DOHH2 (cell line): ENCODE measurements at regions not wholly inside any gene's neighbourhood (a gene's known extent, or its start where the extent isn't known, plus 50 kb on each side); places are given as distances from the start of the nearest gene placed in this dataset.

ENCODE experiments used
- H3F3A ChIP-seq: fragments of 200-600 bp; sonication (generic), shearing (Covaris generic); 2 replicates; pipeline ENCODE4 v1.6.0; 2016; ENCODE audit warnings: antibody characterized with exemption, mild to moderate bottlenecking; ENCODE audit not compliant: control insufficient read depth, insufficient read depth
- H3K27ac ChIP-seq: fragments of 200-600 bp; sonication (generic); 2 replicates; pipeline ENCODE4 v1.5.1; 2014; ENCODE audit warnings: low read depth, mild to moderate bottlenecking, low read length, moderate library complexity
- H3K27me3 ChIP-seq: fragments of 200-600 bp; sonication (generic); 2 replicates; pipeline ENCODE4 v1.6.1; 2014; ENCODE audit warnings: mild to moderate bottlenecking, low read length, mixed read lengths; ENCODE audit not compliant: control insufficient read depth
- H3K36me3 ChIP-seq: fragments of 200-600 bp; sonication (generic); 2 replicates; pipeline ENCODE4 v1.6.1; 2014; ENCODE audit warnings: mild to moderate bottlenecking, low read length, moderate library complexity, mixed read lengths; ENCODE audit not compliant: control insufficient read depth
- H3K4me1 ChIP-seq: fragments of 200-600 bp; sonication (generic); 2 replicates; pipeline ENCODE4 v1.6.1; 2014; ENCODE audit warnings: mild to moderate bottlenecking, low read length, mixed read lengths; ENCODE audit not compliant: control insufficient read depth
- H3K4me2 ChIP-seq: fragments of 200-600 bp; sonication (generic); 2 replicates; pipeline ENCODE4 v1.6.0; 2014; ENCODE audit warnings: mild to moderate bottlenecking, low read length, moderate library complexity
- H3K4me3 ChIP-seq: fragments of 200-600 bp; sonication (generic); 2 replicates; pipeline ENCODE4 v1.5.1; 2014; ENCODE audit warnings: mild to moderate bottlenecking, low read length, mixed read lengths
- H3K79me2 ChIP-seq: fragments of 200-600 bp; sonication (generic); 2 replicates; pipeline ENCODE4 v1.6.1; 2014; ENCODE audit warnings: mild to moderate bottlenecking, low read length, mixed read lengths; ENCODE audit not compliant: control insufficient read depth
- H3K9me2 ChIP-seq: fragments of 200-600 bp; sonication (generic); replicated peaks from 2 replicates; pipeline ENCODE4 v1.6.1; 2014; ENCODE audit warnings: mild to moderate bottlenecking, low read length, mixed read lengths; ENCODE audit not compliant: control insufficient read depth
- H3K9me3 ChIP-seq: fragments of 200-600 bp; sonication (generic); 2 replicates; pipeline ENCODE4 v1.6.1; 2014; ENCODE audit warnings: antibody characterized with exemption, low read length, mixed read lengths; ENCODE audit not compliant: control insufficient read depth, insufficient read depth
- H4K20me1 ChIP-seq: fragments of 200-600 bp; sonication (generic); 2 replicates; pipeline ENCODE4 v1.6.0; 2014; ENCODE audit warnings: low read depth, mild to moderate bottlenecking, antibody characterized with exemption, low read length, moderate library complexity; ENCODE audit not compliant: control insufficient read depth, insufficient read depth
- EZH2phosphoT487 ChIP-seq: fragments of 200-600 bp; sonication (generic); IDR thresholded peaks from 2 replicates; pipeline ENCODE4 v1.6.1; 2017; ENCODE audit warnings: borderline replicate concordance, mild to moderate bottlenecking, antibody characterized with exemption, low read length, moderate library complexity, mixed read lengths
- TF ChIP-seq, protein P1 (sequence below): fragments of 200-600 bp; sonication (generic); IDR thresholded peaks from one replicate; pipeline ENCODE4 v1.5.1; 2014; ENCODE audit warnings: antibody characterized with exemption, mild to moderate bottlenecking, low read depth, low read length; ENCODE audit not compliant: poor library complexity, severe bottlenecking

DNA sequence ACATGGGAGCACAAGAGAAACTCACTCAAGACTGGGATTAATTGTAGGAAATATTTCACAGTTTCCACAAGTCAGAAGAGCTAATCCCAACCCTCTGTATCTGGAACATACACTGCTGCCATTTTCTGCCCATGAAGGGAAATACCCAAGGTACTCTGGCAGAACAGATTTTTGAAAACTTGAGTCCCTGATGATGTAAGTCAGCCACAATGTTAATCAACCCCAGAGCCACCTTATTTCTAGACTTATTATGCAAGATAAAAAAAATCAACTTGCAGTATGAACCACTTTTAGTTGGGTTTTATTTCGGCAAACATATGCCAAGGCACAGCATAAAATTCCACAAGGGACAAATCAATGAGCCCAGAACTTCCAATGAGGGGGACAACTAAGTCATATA lies 141.5 kb downstream of the LY86 start:
- Histone ChIP-seq H4K20me1 (no peaks in the 10 kb centered on the region), H3K9me2 (no peaks in the 10 kb centered on the region), H3F3A (no peaks in the 10 kb centered on the region), H3K9me3 (no peaks in the 10 kb centered on the region), H3K79me2 (no peaks in the 10 kb centered on the region), H3K27ac (no peak overlapping the region), H3K27me3 (peaks cover 27% of the 10 kb centered on the region), H3K4me1 (no peaks in the 10 kb centered on the region), H3K36me3 (no peaks in the 10 kb centered on the region), H3K4me3 (no peak overlapping the region), H3K4me2 (no peak overlapping the region)
- TF ChIP-seq, protein P1, sequence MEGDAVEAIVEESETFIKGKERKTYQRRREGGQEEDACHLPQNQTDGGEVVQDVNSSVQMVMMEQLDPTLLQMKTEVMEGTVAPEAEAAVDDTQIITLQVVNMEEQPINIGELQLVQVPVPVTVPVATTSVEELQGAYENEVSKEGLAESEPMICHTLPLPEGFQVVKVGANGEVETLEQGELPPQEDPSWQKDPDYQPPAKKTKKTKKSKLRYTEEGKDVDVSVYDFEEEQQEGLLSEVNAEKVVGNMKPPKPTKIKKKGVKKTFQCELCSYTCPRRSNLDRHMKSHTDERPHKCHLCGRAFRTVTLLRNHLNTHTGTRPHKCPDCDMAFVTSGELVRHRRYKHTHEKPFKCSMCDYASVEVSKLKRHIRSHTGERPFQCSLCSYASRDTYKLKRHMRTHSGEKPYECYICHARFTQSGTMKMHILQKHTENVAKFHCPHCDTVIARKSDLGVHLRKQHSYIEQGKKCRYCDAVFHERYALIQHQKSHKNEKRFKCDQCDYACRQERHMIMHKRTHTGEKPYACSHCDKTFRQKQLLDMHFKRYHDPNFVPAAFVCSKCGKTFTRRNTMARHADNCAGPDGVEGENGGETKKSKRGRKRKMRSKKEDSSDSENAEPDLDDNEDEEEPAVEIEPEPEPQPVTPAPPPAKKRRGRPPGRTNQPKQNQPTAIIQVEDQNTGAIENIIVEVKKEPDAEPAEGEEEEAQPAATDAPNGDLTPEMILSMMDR: no peak
- TF ChIP-seq EZH2phosphoT487: no peak

DNA sequence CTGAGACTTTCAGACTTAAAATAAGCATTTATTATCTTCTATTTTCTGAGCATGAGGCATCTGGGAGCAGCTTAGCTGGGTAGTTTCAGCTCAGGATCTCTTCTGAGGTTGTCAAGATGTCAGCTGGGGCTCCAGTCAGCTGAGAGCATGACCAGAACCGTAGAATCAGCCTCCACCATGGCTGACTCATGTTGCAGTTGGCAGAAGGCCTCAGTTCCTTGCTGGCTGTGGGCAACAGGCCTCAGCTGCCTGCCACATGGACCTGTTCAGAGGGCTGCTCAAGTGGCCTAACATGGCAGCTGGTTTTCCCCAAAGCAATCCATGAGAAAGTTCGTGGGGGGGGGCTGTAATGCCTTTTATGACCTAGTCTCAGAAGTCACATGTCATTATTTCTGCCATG lies 142.3 kb downstream of the LY86 start:
- Histone ChIP-seq H3F3A (no peaks in the 10 kb centered on the region), H4K20me1 (no peaks in the 10 kb centered on the region), H3K4me2 (no peak overlapping the region), H3K36me3 (no peaks in the 10 kb centered on the region), H3K4me3 (no peak overlapping the region), H3K27ac (no peak overlapping the region), H3K79me2 (no peaks in the 10 kb centered on the region), H3K27me3 (peaks cover 27% of the 10 kb centered on the region), H3K9me2 (no peaks in the 10 kb centered on the region), H3K4me1 (no peaks in the 10 kb centered on the region), H3K9me3 (no peaks in the 10 kb centered on the region)
- no peak for TF ChIP-seq EZH2phosphoT487

DNA sequence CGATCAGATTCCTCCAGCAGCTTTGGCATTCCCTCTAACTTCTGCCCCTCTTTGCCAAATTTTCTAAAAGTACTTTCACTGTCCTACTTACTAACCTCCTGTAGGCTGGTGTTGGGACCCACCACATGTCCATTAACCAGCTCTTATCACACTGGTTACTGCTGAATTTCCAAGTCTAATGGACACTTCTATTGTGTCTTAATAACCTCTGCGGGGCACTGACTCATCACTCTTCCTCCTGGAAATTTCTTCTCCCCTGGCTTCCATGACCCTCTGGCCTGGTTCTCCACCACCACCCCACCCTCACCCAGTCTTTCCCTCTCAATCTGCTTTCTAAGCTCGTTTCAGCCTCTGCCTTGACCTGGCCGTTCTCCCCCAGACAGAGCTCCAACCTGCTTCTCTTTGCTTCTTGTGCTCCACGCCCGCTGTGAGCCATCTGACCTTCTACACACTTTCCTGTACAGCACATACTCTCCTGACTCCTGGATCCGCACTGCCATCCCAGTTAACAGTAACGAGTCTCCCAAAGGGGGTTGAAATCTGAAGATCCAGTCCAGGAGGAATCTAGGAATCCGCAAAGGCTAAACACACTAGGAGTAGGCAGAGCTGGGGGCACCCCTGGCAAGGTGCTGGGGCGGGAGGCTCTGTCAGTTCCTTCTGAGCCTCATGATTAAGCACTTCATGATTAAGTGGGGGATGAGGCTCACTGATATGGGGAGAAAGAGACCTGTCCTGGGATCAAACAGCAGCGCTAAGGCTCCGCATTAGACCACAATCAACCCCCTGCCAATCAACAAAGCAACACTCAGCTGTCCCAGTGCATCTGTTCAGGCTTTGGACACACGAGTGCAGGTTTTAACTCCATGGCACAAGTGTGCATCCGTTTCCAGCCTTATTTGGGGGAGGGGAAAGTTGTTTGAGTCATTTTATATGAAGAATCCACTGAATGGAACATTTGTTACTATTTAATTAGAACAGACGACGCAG lies 146.3 kb downstream of the LY86 start:
- Histone ChIP-seq H3K4me1 (no peaks in the 10 kb centered on the region), H3K4me2 (no peak overlapping the region), H4K20me1 (no peaks in the 10 kb centered on the region), H3K27me3 (peaks cover 36% of the 10 kb centered on the region), H3K27ac (no peak overlapping the region), H3K36me3 (no peaks in the 10 kb centered on the region), H3K79me2 (no peaks in the 10 kb centered on the region), H3K9me3 (no peaks in the 10 kb centered on the region), H3F3A (no peaks in the 10 kb centered on the region), H3K9me2 (no peaks in the 10 kb centered on the region), H3K4me3 (no peak overlapping the region)
- no peak for TF ChIP-seq EZH2phosphoT487
- TF ChIP-seq, protein P1: no peak
